ENCODE measurements at regions not wholly inside any gene's neighbourhood (a gene's known extent, or its start where the extent isn't known, plus 50 kb on each side); places are given as distances from the start of the nearest gene placed in this dataset.

DNA sequence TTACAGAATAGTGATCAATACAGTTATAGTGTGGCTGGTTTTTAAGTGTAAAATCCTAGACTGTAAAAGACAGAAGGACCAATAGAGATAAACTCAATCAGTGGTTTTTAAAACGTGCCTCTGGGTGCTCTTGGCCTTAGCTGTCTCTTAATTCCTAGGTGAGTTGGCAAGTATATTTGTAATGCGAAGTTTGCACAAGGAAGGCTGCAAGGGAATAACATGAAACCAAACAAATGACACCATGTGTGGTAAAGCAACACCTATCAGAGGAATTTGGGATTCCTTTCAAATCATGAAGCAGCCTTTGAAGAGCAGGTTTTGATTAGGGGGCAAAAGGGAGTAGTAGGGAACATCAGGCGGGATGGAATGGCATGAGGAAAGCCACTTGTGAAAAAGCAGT, 284.6 kb downstream of the INHBA start:
- Mint-ChIP-seq H3K36me3 (ENCODE audit: low read depth) (no peaks in the 10 kb centered on the region), H3K4me1 (peaks cover 6% of the 10 kb centered on the region), H3K27me3 (ENCODE audit: insufficient read depth, low read depth, poor library complexity) (no peaks in the 10 kb centered on the region), H3K9me3 (no peaks in the 10 kb centered on the region; the same call in 2 of the 3 replicates), H3K27ac (no peak overlapping the region), H3K4me3 (no peak overlapping the region)
- H3K4me1 ChIP-seq (ENCODE audit: insufficient read depth): no peaks in the 10 kb centered on the region; the same call in 1 of the 2 replicates
- no peaks in the 10 kb centered on the region for H3K79me2 ChIP-seq (replicated peaks; ENCODE audit: insufficient read depth)
- H3K4me3 ChIP-seq: no peak overlapping the region
- no peaks in the 10 kb centered on the region for H3K9me2 ChIP-seq (ENCODE audit: insufficient read depth)
- H3K27ac ChIP-seq (ENCODE audit: low read depth): no peak overlapping the region
- DNase-seq (ENCODE audit: low spot score) (peak; percentile 5), ATAC-seq (no peak)
- H3K27me3 ChIP-seq (ENCODE audit: insufficient read depth): no peaks in the 10 kb centered on the region
- no peaks in the 10 kb centered on the region for H4K20me1 ChIP-seq (replicated peaks; ENCODE audit: insufficient read depth)
- H2AFZ ChIP-seq: peak overlapping the region; percentile 39
- H3F3A ChIP-seq (replicated peaks; ENCODE audit: low read depth): no peaks in the 10 kb centered on the region
- TF ChIP-seq, protein P1, sequence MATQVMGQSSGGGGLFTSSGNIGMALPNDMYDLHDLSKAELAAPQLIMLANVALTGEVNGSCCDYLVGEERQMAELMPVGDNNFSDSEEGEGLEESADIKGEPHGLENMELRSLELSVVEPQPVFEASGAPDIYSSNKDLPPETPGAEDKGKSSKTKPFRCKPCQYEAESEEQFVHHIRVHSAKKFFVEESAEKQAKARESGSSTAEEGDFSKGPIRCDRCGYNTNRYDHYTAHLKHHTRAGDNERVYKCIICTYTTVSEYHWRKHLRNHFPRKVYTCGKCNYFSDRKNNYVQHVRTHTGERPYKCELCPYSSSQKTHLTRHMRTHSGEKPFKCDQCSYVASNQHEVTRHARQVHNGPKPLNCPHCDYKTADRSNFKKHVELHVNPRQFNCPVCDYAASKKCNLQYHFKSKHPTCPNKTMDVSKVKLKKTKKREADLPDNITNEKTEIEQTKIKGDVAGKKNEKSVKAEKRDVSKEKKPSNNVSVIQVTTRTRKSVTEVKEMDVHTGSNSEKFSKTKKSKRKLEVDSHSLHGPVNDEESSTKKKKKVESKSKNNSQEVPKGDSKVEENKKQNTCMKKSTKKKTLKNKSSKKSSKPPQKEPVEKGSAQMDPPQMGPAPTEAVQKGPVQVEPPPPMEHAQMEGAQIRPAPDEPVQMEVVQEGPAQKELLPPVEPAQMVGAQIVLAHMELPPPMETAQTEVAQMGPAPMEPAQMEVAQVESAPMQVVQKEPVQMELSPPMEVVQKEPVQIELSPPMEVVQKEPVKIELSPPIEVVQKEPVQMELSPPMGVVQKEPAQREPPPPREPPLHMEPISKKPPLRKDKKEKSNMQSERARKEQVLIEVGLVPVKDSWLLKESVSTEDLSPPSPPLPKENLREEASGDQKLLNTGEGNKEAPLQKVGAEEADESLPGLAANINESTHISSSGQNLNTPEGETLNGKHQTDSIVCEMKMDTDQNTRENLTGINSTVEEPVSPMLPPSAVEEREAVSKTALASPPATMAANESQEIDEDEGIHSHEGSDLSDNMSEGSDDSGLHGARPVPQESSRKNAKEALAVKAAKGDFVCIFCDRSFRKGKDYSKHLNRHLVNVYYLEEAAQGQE (IDR thresholded peaks at IDR 0.05; ENCODE audit: unreplicated experiment): no peak
- TF ChIP-seq, protein P2, sequence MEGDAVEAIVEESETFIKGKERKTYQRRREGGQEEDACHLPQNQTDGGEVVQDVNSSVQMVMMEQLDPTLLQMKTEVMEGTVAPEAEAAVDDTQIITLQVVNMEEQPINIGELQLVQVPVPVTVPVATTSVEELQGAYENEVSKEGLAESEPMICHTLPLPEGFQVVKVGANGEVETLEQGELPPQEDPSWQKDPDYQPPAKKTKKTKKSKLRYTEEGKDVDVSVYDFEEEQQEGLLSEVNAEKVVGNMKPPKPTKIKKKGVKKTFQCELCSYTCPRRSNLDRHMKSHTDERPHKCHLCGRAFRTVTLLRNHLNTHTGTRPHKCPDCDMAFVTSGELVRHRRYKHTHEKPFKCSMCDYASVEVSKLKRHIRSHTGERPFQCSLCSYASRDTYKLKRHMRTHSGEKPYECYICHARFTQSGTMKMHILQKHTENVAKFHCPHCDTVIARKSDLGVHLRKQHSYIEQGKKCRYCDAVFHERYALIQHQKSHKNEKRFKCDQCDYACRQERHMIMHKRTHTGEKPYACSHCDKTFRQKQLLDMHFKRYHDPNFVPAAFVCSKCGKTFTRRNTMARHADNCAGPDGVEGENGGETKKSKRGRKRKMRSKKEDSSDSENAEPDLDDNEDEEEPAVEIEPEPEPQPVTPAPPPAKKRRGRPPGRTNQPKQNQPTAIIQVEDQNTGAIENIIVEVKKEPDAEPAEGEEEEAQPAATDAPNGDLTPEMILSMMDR (conservative IDR thresholded peaks at IDR 0.05; ENCODE audit: low read depth in 2 of 2): no peak
- TF ChIP-seq STAT1 (IDR thresholded peaks at IDR 0.05; ENCODE audit: unreplicated experiment) (no peak), ZNF331 (CRISPR knock-in tag; IDR thresholded peaks at IDR 0.05; ENCODE audit: low read depth) (no peak), JUNB (IDR thresholded peaks at IDR 0.05; ENCODE audit: unreplicated experiment) (no peak), ZNF114 (CRISPR knock-in tag; IDR thresholded peaks at IDR 0.05) (no peak), ETS1 (IDR thresholded peaks at IDR 0.05) (no peak), CREB1 (CRISPR knock-in tag; IDR thresholded peaks at IDR 0.05; ENCODE audit: low read depth) (no peak), EZH2 (IDR thresholded peaks at IDR 0.05; ENCODE audit: low read depth, unreplicated experiment) (no peak), EZH2phosphoT487 (IDR thresholded peaks at IDR 0.05; ENCODE audit: unreplicated experiment) (no peak), POLR2AphosphoS5 (IDR thresholded peaks at IDR 0.05; ENCODE audit: low read depth) (no peak), ZNF462 (CRISPR knock-in tag; IDR thresholded peaks at IDR 0.05) (no peak), NANOG (IDR thresholded peaks at IDR 0.05; ENCODE audit: borderline replicate concordance) (no peak)
- H3K4me2 ChIP-seq: no peak overlapping the region
- H3K36me3 ChIP-seq (ENCODE audit: insufficient read depth): no peaks in the 10 kb centered on the region

Data from GM23338 (cell line).